ENCODE measurements at regions not wholly inside any gene's neighbourhood (a gene's known extent, or its start where the extent isn't known, plus 50 kb on each side); places are given as distances from the start of the nearest gene placed in this dataset.

GRCh38 chr20:4574356-4574690 is 111.9 kb upstream of the PRNP start:
- H3K9me3 Mint-ChIP-seq (ENCODE audit: unreplicated experiment) = no peaks in the 10 kb centered on the region
- H3K4me1 Mint-ChIP-seq (ENCODE audit: insufficient read depth, unreplicated experiment) = peaks cover 5% of the 10 kb centered on the region
- H3K27me3 Mint-ChIP-seq (ENCODE audit: insufficient read depth, unreplicated experiment) = no peaks in the 10 kb centered on the region
- intact Hi-C loops (cut with micrococcal nuclease) = no loop called here
- CTCF ChIA-PET = no interaction called here
- TF ChIP-seq CTCF (IDR thresholded peaks at IDR 0.05; ENCODE audit: unreplicated experiment) = no peak
- H3K4me3 Mint-ChIP-seq (ENCODE audit: unreplicated experiment) = no peak overlapping the region
- POLR2A ChIA-PET = no interaction called here
- no peaks in the 10 kb centered on the region for H3K36me3 Mint-ChIP-seq (ENCODE audit: insufficient read depth, unreplicated experiment)
- no peak overlapping the region for H3K27ac Mint-ChIP-seq (ENCODE audit: low read depth, unreplicated experiment)
- DNase-seq (ENCODE audit: unreplicated experiment) = no peak
- no TSS peak for BruUV-seq (replicated peaks)

- DNase-seq (ENCODE audit: unreplicated experiment) = peak; percentile 62
- Mint-ChIP-seq H3K4me1 (ENCODE audit: insufficient read depth, unreplicated experiment) (peaks cover 5% of the 10 kb centered on the region), H3K36me3 (ENCODE audit: insufficient read depth, unreplicated experiment) (no peaks in the 10 kb centered on the region), H3K4me3 (ENCODE audit: unreplicated experiment) (no peak overlapping the region), H3K9me3 (ENCODE audit: unreplicated experiment) (no peaks in the 10 kb centered on the region), H3K27me3 (ENCODE audit: insufficient read depth, unreplicated experiment) (no peaks in the 10 kb centered on the region), H3K27ac (ENCODE audit: low read depth, unreplicated experiment) (no peak overlapping the region)
- intact Hi-C loops (cut with micrococcal nuclease) = no loop called here
- no TSS peak for BruUV-seq (replicated peaks)
- ChIA-PET CTCF (interaction anchor here (1.0 kb wide), 1 partner anchor 11 kb away, joined by 3 read pairs; no protein-coding TSS in a partner anchor), POLR2A (no interaction called here)
- no peak for TF ChIP-seq CTCF (IDR thresholded peaks at IDR 0.05; ENCODE audit: unreplicated experiment)
Measured at GRCh38 chr20:4573564-4574355, 112.5 kb upstream of the PRNP start.

GRCh38 chr20:4571759-4572531 is 114.3 kb upstream of the PRNP start:
- ChIA-PET POLR2A (no interaction called here), CTCF (interaction anchor here (0.6 kb wide), 1 partner anchor 761 kb away, joined by 4 read pairs; no protein-coding TSS in a partner anchor)
- no TSS peak for BruUV-seq (replicated peaks)
- Mint-ChIP-seq H3K4me3 (ENCODE audit: unreplicated experiment) (no peak overlapping the region), H3K4me1 (ENCODE audit: insufficient read depth, unreplicated experiment) (peaks cover 5% of the 10 kb centered on the region), H3K27ac (ENCODE audit: low read depth, unreplicated experiment) (no peak overlapping the region), H3K36me3 (ENCODE audit: insufficient read depth, unreplicated experiment) (no peaks in the 10 kb centered on the region), H3K9me3 (ENCODE audit: unreplicated experiment) (no peaks in the 10 kb centered on the region), H3K27me3 (ENCODE audit: insufficient read depth, unreplicated experiment) (no peaks in the 10 kb centered on the region)
- TF ChIP-seq CTCF (IDR thresholded peaks at IDR 0.05; ENCODE audit: unreplicated experiment) = no peak
- intact Hi-C loops (cut with micrococcal nuclease) = no loop called here
- no peak for DNase-seq (ENCODE audit: unreplicated experiment)

- TF ChIP-seq CTCF (IDR thresholded peaks at IDR 0.05; ENCODE audit: unreplicated experiment) = no peak
- Mint-ChIP-seq H3K27me3 (ENCODE audit: insufficient read depth, unreplicated experiment) (peaks cover under 1% of the 10 kb centered on the region), H3K36me3 (ENCODE audit: insufficient read depth, unreplicated experiment) (no peaks in the 10 kb centered on the region), H3K4me1 (ENCODE audit: insufficient read depth, unreplicated experiment) (peaks cover 5% of the 10 kb centered on the region), H3K4me3 (ENCODE audit: unreplicated experiment) (no peak overlapping the region), H3K9me3 (ENCODE audit: unreplicated experiment) (peaks cover under 1% of the 10 kb centered on the region), H3K27ac (ENCODE audit: low read depth, unreplicated experiment) (no peak overlapping the region)
- intact Hi-C loops (cut with micrococcal nuclease) = loop anchor here (10.0 kb wide), 1 partner anchor 115 kb away; no protein-coding TSS in a partner anchor
- no peak for DNase-seq (ENCODE audit: unreplicated experiment)
- ChIA-PET CTCF (no interaction called here), POLR2A (interaction anchor here (1.2 kb wide), 1 partner anchor 13 kb away, joined by 3 read pairs; no protein-coding TSS in a partner anchor)
- BruUV-seq (replicated peaks) = no TSS peak
Measured at GRCh38 chr20:4569865-4570264, 116.4 kb upstream of the PRNP start.

All from MCF 10A (cell line).